HFFc6 (cell line): ENCODE measurements at regions not wholly inside any gene's neighbourhood (a gene's known extent, or its start where the extent isn't known, plus 50 kb on each side); places are given as distances from the start of the nearest gene placed in this dataset.

Source experiments
- DNase-seq: peaks from one replicate; pipeline ENCODE4 v3.0.0-alpha.2; 2018
- H3K27ac Mint-ChIP-seq: 2 replicates; pipeline ENCODE4 v1.8.0; 2020; ENCODE audit warnings: mild to moderate bottlenecking, mixed read lengths
- H3K27me3 Mint-ChIP-seq: 2 replicates; pipeline ENCODE4 v1.8.0; 2021; ENCODE audit warnings: mild to moderate bottlenecking, moderate library complexity, mixed read lengths; ENCODE audit not compliant: insufficient read depth
- H3K36me3 Mint-ChIP-seq: 2 replicates; pipeline ENCODE4 v1.8.0; 2021; ENCODE audit warnings: low read depth, mixed read lengths
- H3K4me1 Mint-ChIP-seq: 2 replicates; pipeline ENCODE4 v1.8.0; 2020; ENCODE audit warnings: low read depth, mixed read lengths
- H3K4me3 Mint-ChIP-seq: 2 replicates; pipeline ENCODE4 v1.8.0; 2020; ENCODE audit warnings: mild to moderate bottlenecking, moderate library complexity, mixed read lengths
- H3K9me3 Mint-ChIP-seq: 2 replicates; pipeline ENCODE4 v1.8.0; 2020; ENCODE audit warnings: mild to moderate bottlenecking, mixed read lengths
- CTCF ChIP-seq: fragments of 200-600 bp; sonication (generic); IDR thresholded peaks from 2 replicates; pipeline ENCODE4 v1.5.0; 2021; ENCODE audit warnings: antibody characterized with exemption, mild to moderate bottlenecking

GRCh38 chr12:62162214-62162613 is 98.0 kb upstream of the USP15 start:
- Mint-ChIP-seq H3K9me3 (no peaks in the 10 kb centered on the region; the same call in 1 of the 2 replicates), H3K36me3 (no peaks in the 10 kb centered on the region), H3K4me1 (no peaks in the 10 kb centered on the region; the same call in 1 of the 2 replicates), H3K27ac (no peak overlapping the region), H3K27me3 (no peaks in the 10 kb centered on the region), H3K4me3 (no peak overlapping the region)
- DNase-seq, result no peak
- TF ChIP-seq CTCF, result no peak

- no peak overlapping the region for H3K4me3 Mint-ChIP-seq
- TF ChIP-seq CTCF, result no peak
- H3K27me3 Mint-ChIP-seq, result no peaks in the 10 kb centered on the region
- H3K36me3 Mint-ChIP-seq, result no peaks in the 10 kb centered on the region
- no peaks in the 10 kb centered on the region; the same call in 1 of the 2 replicates for H3K4me1 Mint-ChIP-seq
- DNase-seq, result no peak
- H3K27ac Mint-ChIP-seq, result no peak overlapping the region
- no peaks in the 10 kb centered on the region for H3K9me3 Mint-ChIP-seq
Observed at GRCh38 chr12:62163368-62163767, 96.8 kb upstream of the USP15 start.

GRCh38 chr12:62164036-62164435 is 96.2 kb upstream of the USP15 start:
- Mint-ChIP-seq H3K4me1 (no peaks in the 10 kb centered on the region; the same call in 1 of the 2 replicates), H3K36me3 (no peaks in the 10 kb centered on the region), H3K4me3 (no peak overlapping the region), H3K9me3 (no peaks in the 10 kb centered on the region), H3K27me3 (no peaks in the 10 kb centered on the region), H3K27ac (no peak overlapping the region)
- no peak for TF ChIP-seq CTCF
- DNase-seq, result no peak

- Mint-ChIP-seq H3K4me1 (no peaks in the 10 kb centered on the region; the same call in 1 of the 2 replicates), H3K36me3 (no peaks in the 10 kb centered on the region)
- TF ChIP-seq CTCF, result no peak
Observed at GRCh38 chr12:62166525-62166924, 93.7 kb upstream of the USP15 start.

GRCh38 chr12:62168411-62168810 is 91.8 kb upstream of the USP15 start:
- Mint-ChIP-seq H3K9me3 (no peaks in the 10 kb centered on the region), H3K4me3 (no peak overlapping the region), H3K36me3 (no peaks in the 10 kb centered on the region), H3K4me1 (no peaks in the 10 kb centered on the region; the same call in 1 of the 2 replicates), H3K27ac (no peak overlapping the region), H3K27me3 (no peaks in the 10 kb centered on the region)
- no peak for TF ChIP-seq CTCF
- no peak for DNase-seq

More at GRCh38 chr12:62166525-62166924, 93.7 kb upstream of the USP15 start:
- DNase-seq, result peak; percentile 6
- H3K4me3 Mint-ChIP-seq, result no peak overlapping the region
- no peaks in the 10 kb centered on the region for H3K9me3 Mint-ChIP-seq
- no peaks in the 10 kb centered on the region for H3K27me3 Mint-ChIP-seq
- H3K27ac Mint-ChIP-seq, result no peak overlapping the region

GRCh38 chr12:62170241-62170640 is 90.0 kb upstream of the USP15 start:
- H3K27ac Mint-ChIP-seq, result no peak overlapping the region
- no peak overlapping the region for H3K4me3 Mint-ChIP-seq
- DNase-seq, result no peak
- H3K27me3 Mint-ChIP-seq, result no peaks in the 10 kb centered on the region
- no peaks in the 10 kb centered on the region for H3K9me3 Mint-ChIP-seq
- no peak for TF ChIP-seq CTCF
- H3K4me1 Mint-ChIP-seq, result no peaks in the 10 kb centered on the region; the same call in 1 of the 2 replicates
- no peaks in the 10 kb centered on the region for H3K36me3 Mint-ChIP-seq
